Daoy (cell line): ENCODE measurements at regions not wholly inside any gene's neighbourhood (a gene's known extent, or its start where the extent isn't known, plus 50 kb on each side); places are given as distances from the start of the nearest gene placed in this dataset.
A peak's percentile ranks its signal among the peaks of the same experiment; 100 is the strongest.
"Not testable (repeated sequence)": the region's sequence is repeated elsewhere in the genome, so short reads cannot be mapped to it uniquely, and the experiment has no call there.

Experiments
- DNase-seq: peaks from one replicate; pipeline ENCODE4 v3.0.0-alpha.2; 2015; ENCODE audit warnings: low read depth

- DNase-seq: no peak
These were observed 125.5 kb upstream of the PODXL start for GRCh38 chr7:131681961-131682360.

GRCh38 chr7:131679071-131679470 lies 122.6 kb upstream of the PODXL start:
- DNase-seq: not testable (repeated sequence)

- DNase-seq: not testable (repeated sequence)
These were observed 120.4 kb upstream of the PODXL start for GRCh38 chr7:131676850-131677249.

GRCh38 chr7:131674131-131674530 lies 117.7 kb upstream of the PODXL start:
- DNase-seq: no peak

GRCh38 chr7:131673576-131673975 lies 117.1 kb upstream of the PODXL start:
- DNase-seq: no peak

GRCh38 chr7:131670406-131670805 lies 114.0 kb upstream of the PODXL start:
- no peak for DNase-seq

- DNase-seq: no peak
These were observed 111.3 kb upstream of the PODXL start for GRCh38 chr7:131667699-131668098.

- DNase-seq: no peak
These were observed 108.6 kb upstream of the PODXL start for GRCh38 chr7:131665021-131665420.

- DNase-seq: no peak
These were observed 108.1 kb upstream of the PODXL start for GRCh38 chr7:131664570-131664969.

- DNase-seq: not testable (repeated sequence)
These were observed 106.0 kb upstream of the PODXL start for GRCh38 chr7:131662301-131662873.

GRCh38 chr7:131657881-131658280 lies 101.5 kb upstream of the PODXL start:
- DNase-seq: no peak

GRCh38 chr7:131656980-131657723 lies 100.7 kb upstream of the PODXL start:
- no peak for DNase-seq

- DNase-seq: no peak
These were observed 99.4 kb upstream of the PODXL start for GRCh38 chr7:131655866-131656265.

GRCh38 chr7:131655447-131655846 lies 99.0 kb upstream of the PODXL start:
- DNase-seq: no peak

- DNase-seq: peak; percentile 96
These were observed 98.4 kb upstream of the PODXL start for GRCh38 chr7:131654668-131655326.

GRCh38 chr7:131654249-131654558 lies 97.8 kb upstream of the PODXL start:
- DNase-seq: no peak

- peak; percentile 84 for DNase-seq
These were observed 97.2 kb upstream of the PODXL start for GRCh38 chr7:131653418-131654248.

- DNase-seq: peak; percentile 56
These were observed 96.5 kb upstream of the PODXL start for GRCh38 chr7:131652934-131653333.

- no peak for DNase-seq
These were observed 95.8 kb upstream of the PODXL start for GRCh38 chr7:131652194-131652593.

GRCh38 chr7:131649879-131650278 lies 93.5 kb upstream of the PODXL start:
- no peak for DNase-seq

GRCh38 chr7:131649003-131649541 lies 92.6 kb upstream of the PODXL start:
- DNase-seq: no peak

- DNase-seq: no peak
These were observed 92.1 kb upstream of the PODXL start for GRCh38 chr7:131648491-131648890.
